Chondrocyte (in vitro differentiated cells): ENCODE measurements at regions not wholly inside any gene's neighbourhood (a gene's known extent, or its start where the extent isn't known, plus 50 kb on each side); places are given as distances from the start of the nearest gene placed in this dataset.

Experiments
- DNase-seq: peaks from one replicate; pipeline ENCODE4 v3.0.0; 2021; ENCODE audit warnings: mixed read lengths, low spot score
- H3K27ac Mint-ChIP-seq: one replicate; pipeline ENCODE4 v1.8.0; 2021; ENCODE audit warnings: mild to moderate bottlenecking, moderate library complexity, mixed read lengths; ENCODE audit not compliant: unreplicated experiment
- H3K27me3 Mint-ChIP-seq: 2 replicates; pipeline ENCODE4 v1.8.0; 2021; ENCODE audit warnings: low read depth, mixed read lengths
- H3K36me3 Mint-ChIP-seq: 2 replicates; pipeline ENCODE4 v1.8.0; 2021; ENCODE audit warnings: low read depth, mixed read lengths
- H3K4me1 Mint-ChIP-seq: 2 replicates; pipeline ENCODE4 v1.8.0; 2021; ENCODE audit warnings: low read depth, mild to moderate bottlenecking, mixed read lengths
- H3K4me3 Mint-ChIP-seq: one replicate; pipeline ENCODE4 v1.8.0; 2021; ENCODE audit warnings: mild to moderate bottlenecking, moderate library complexity, mixed read lengths; ENCODE audit not compliant: unreplicated experiment
- H3K9me3 Mint-ChIP-seq: 2 replicates; pipeline ENCODE4 v1.8.0; 2021; ENCODE audit warnings: low read depth, mixed read lengths
- TF ChIP-seq, protein P1 (sequence below): fragments of 200-600 bp; sonication (generic); IDR thresholded peaks from 2 replicates; pipeline ENCODE4 v1.5.0; 2021; ENCODE audit warnings: antibody characterized with exemption, mild to moderate bottlenecking, moderate library complexity

DNA sequence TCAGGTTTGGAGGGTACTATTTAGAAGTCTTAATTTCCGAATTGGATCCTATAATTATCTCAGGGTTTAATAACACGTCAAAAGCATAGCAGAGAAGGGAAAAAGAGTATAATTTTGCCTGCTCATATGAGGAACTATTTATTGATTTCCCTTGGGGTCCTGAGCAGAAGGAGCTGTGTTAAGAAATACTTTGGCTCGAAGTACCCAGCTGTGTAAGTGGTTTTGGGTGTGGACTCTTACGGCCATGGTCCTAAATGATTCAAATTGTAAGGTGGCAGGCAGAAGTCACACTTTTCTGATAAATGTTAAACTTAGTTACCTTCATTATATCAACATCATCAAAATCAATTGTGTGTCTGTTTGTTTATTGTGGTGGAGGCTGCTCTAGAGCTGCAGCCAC is 190.4 kb downstream of the MTRR start:
- Mint-ChIP-seq H3K9me3 (no peaks in the 10 kb centered on the region), H3K27ac (no peak overlapping the region), H3K4me3 (no peak overlapping the region), H3K36me3 (no peaks in the 10 kb centered on the region), H3K4me1 (peaks cover 9% of the 10 kb centered on the region), H3K27me3 (peaks cover 2% of the 10 kb centered on the region)
- TF ChIP-seq, protein P1, sequence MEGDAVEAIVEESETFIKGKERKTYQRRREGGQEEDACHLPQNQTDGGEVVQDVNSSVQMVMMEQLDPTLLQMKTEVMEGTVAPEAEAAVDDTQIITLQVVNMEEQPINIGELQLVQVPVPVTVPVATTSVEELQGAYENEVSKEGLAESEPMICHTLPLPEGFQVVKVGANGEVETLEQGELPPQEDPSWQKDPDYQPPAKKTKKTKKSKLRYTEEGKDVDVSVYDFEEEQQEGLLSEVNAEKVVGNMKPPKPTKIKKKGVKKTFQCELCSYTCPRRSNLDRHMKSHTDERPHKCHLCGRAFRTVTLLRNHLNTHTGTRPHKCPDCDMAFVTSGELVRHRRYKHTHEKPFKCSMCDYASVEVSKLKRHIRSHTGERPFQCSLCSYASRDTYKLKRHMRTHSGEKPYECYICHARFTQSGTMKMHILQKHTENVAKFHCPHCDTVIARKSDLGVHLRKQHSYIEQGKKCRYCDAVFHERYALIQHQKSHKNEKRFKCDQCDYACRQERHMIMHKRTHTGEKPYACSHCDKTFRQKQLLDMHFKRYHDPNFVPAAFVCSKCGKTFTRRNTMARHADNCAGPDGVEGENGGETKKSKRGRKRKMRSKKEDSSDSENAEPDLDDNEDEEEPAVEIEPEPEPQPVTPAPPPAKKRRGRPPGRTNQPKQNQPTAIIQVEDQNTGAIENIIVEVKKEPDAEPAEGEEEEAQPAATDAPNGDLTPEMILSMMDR, result no peak
- DNase-seq, result no peak

GRCh38 chr5:8060235-8060952 is 191.4 kb downstream of the MTRR start:
- H3K9me3 Mint-ChIP-seq, result no peaks in the 10 kb centered on the region
- H3K27ac Mint-ChIP-seq, result no peak overlapping the region
- H3K36me3 Mint-ChIP-seq, result no peaks in the 10 kb centered on the region
- no peak for DNase-seq
- TF ChIP-seq, protein P1, result no peak
- H3K4me1 Mint-ChIP-seq, result peaks cover 9% of the 10 kb centered on the region
- H3K27me3 Mint-ChIP-seq, result peaks cover 5% of the 10 kb centered on the region
- no peak overlapping the region for H3K4me3 Mint-ChIP-seq

GRCh38 chr5:8060953-8061429 is 192.0 kb downstream of the MTRR start:
- no peak overlapping the region for H3K4me3 Mint-ChIP-seq
- H3K27ac Mint-ChIP-seq, result no peak overlapping the region
- H3K4me1 Mint-ChIP-seq, result peaks cover 9% of the 10 kb centered on the region
- no peak for DNase-seq
- H3K36me3 Mint-ChIP-seq, result no peaks in the 10 kb centered on the region
- TF ChIP-seq, protein P1, result no peak
- H3K27me3 Mint-ChIP-seq, result peaks cover 5% of the 10 kb centered on the region
- H3K9me3 Mint-ChIP-seq, result no peaks in the 10 kb centered on the region

GRCh38 chr5:8062521-8062920 is 193.6 kb downstream of the MTRR start:
- Mint-ChIP-seq H3K36me3 (no peaks in the 10 kb centered on the region), H3K27me3 (peaks cover 5% of the 10 kb centered on the region), H3K4me3 (no peak overlapping the region), H3K9me3 (no peaks in the 10 kb centered on the region), H3K27ac (no peak overlapping the region), H3K4me1 (peaks cover 9% of the 10 kb centered on the region)
- no peak for DNase-seq
- TF ChIP-seq, protein P1, result no peak

DNA sequence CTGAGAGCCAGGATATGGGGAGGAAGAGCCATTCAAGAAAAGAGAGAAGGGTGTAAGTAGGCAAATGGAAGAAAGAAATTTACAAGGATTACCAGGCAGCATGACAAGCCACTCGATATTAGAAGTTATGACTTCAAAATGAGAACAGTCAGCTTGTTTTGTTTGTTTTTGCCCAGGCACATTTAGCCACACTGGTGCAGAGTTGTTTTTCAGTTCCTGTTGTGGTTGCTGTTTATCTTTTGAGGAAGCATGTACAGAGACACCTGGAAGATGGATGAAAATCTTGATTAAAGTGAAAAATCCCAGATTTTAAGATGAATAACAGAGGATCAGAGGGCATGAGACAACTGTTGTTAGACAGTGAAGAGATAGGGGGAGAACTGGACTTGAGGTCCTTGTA is 199.1 kb downstream of the MTRR start:
- Mint-ChIP-seq H3K9me3 (no peaks in the 10 kb centered on the region), H3K27me3 (peaks cover 3% of the 10 kb centered on the region), H3K4me1 (no peaks in the 10 kb centered on the region), H3K27ac (no peak overlapping the region), H3K4me3 (no peak overlapping the region), H3K36me3 (no peaks in the 10 kb centered on the region)
- no peak for DNase-seq
- TF ChIP-seq, protein P1, result no peak
